Myocyte (in vitro differentiated cells): ENCODE measurements at regions not wholly inside any gene's neighbourhood (a gene's known extent, or its start where the extent isn't known, plus 50 kb on each side); places are given as distances from the start of the nearest gene placed in this dataset.
"Not testable (repeated sequence)": the region's sequence is repeated elsewhere in the genome, so short reads cannot be mapped to it uniquely, and the experiment has no call there.

ENCODE experiments used
- DNase-seq: peaks from one replicate; pipeline ENCODE4 v3.0.0-alpha.2; 2012; ENCODE audit warnings: low read depth

- not testable (repeated sequence) for DNase-seq
These were observed 871.4 kb upstream of the DEFB115 start for GRCh38 chr20:30386099-30386498.

GRCh38 chr20:30387823-30388222 lies 869.6 kb upstream of the DEFB115 start:
- DNase-seq = not testable (repeated sequence)

- DNase-seq = not testable (repeated sequence)
These were observed 863.9 kb upstream of the DEFB115 start for GRCh38 chr20:30393523-30393922.

- not testable (repeated sequence) for DNase-seq
These were observed 860.4 kb upstream of the DEFB115 start for GRCh38 chr20:30397111-30397510.

- DNase-seq = not testable (repeated sequence)
These were observed 852.4 kb upstream of the DEFB115 start for GRCh38 chr20:30405061-30405460.

DNA sequence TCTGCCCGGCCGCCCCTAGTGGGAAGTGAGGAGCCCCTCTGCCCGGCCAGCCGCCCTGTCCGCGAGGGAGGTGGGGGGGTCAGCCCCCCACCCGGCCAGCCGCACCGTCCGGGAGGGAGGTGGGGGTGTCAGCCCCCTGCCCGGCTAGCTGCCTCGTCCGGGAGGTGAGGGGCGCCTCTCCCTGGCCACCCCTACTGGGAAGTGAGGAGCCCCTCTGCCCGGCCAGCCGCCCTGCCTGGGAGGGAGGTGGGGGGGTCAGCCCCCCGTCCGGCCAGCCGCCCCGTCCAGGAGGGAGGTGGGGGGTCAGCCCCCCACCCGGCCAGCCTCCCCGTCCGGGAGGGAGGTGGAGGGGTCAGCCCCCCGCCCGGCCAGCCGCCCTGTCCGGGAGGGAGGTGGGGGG lies 851.9 kb upstream of the DEFB115 start:
- DNase-seq = not testable (repeated sequence)

DNA sequence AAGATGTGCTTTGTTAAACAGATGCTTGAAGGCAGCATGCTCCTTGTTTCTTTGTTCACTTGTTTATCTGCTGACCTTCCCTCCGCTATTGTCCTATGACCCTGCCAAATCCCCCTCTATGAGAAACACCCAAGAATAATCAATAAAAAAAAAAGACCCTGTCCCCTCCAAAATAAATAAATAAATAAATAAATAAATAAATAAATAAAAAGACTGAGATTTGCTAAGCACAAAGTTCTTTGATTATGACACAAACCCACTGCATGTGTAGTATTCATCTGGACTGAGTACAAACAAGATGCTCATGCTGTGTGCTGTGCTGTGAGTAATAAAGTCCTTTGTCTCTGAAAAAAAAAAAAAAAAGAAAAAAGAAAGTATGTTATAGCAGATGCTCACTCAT lies 851.1 kb upstream of the DEFB115 start:
- DNase-seq = not testable (repeated sequence)

- DNase-seq = no peak
These were observed 844.5 kb upstream of the DEFB115 start for GRCh38 chr20:30412972-30413371.

- DNase-seq = not testable (repeated sequence)
These were observed 840.1 kb upstream of the DEFB115 start for GRCh38 chr20:30417387-30417786.

- not testable (repeated sequence) for DNase-seq
These were observed 839.1 kb upstream of the DEFB115 start for GRCh38 chr20:30418378-30418777.

- DNase-seq = no peak
These were observed 838.0 kb upstream of the DEFB115 start for GRCh38 chr20:30419466-30419865.

- DNase-seq = not testable (repeated sequence)
These were observed 837.5 kb upstream of the DEFB115 start for GRCh38 chr20:30419871-30420420.
